ENCODE measurements at regions not wholly inside any gene's neighbourhood (a gene's known extent, or its start where the extent isn't known, plus 50 kb on each side); places are given as distances from the start of the nearest gene placed in this dataset.

- DNase-seq = no peak
- Histone ChIP-seq H3K4me2 (replicated peaks; ENCODE audit: extremely low read depth, low read length, poor library complexity, severe bottlenecking) (no peak overlapping the region), H3K4me3 (replicated peaks in 1 of 3; ENCODE audit: low read depth in 2 of 3, low read length in 3 of 3) (no peak overlapping the region), H3K4me1 (ENCODE audit: control insufficient read depth in 1 of 2, insufficient read depth in 2 of 2, low read length in 2 of 2) (peaks cover 37 to 50% of the 10 kb centered on the region in 2 donors), H3K79me2 (ENCODE audit: insufficient read depth, low read length) (no peaks in the 10 kb centered on the region), H3K9ac (ENCODE audit: insufficient read depth, low read length, poor library complexity, severe bottlenecking) (no peak overlapping the region), H3K27me3 (ENCODE audit: control insufficient read depth in 2 of 2, insufficient read depth in 2 of 2, low read length in 2 of 2) (no peaks in the 10 kb centered on the region), H3K9me3 (replicated peaks in 1 of 2; ENCODE audit: control insufficient read depth in 1 of 2, insufficient read depth in 1 of 2, low read length in 2 of 2) (no peaks in the 10 kb centered on the region), H3K27ac (ENCODE audit: low read depth in 1 of 2, low read length in 2 of 2) (no peak overlapping the region), H3K36me3 (replicated peaks in 1 of 2; ENCODE audit: control insufficient read depth in 1 of 2, insufficient read depth in 2 of 2, low read length in 2 of 2) (no peaks in the 10 kb centered on the region), H2AFZ (ENCODE audit: insufficient read depth, low read depth, low read length, poor library complexity, severe bottlenecking) (no peak overlapping the region), H4K20me1 (ENCODE audit: insufficient read depth, low read length) (no peaks in the 10 kb centered on the region)
- no peak overlapping the region for H3K27ac Mint-ChIP-seq
- peaks cover 6 to 7% of the 10 kb centered on the region in 2 donors for H3K36me3 Mint-ChIP-seq
- TF ChIP-seq CTCF (IDR thresholded peaks at IDR 0.05) = no peak
- peaks cover 2 to 4% (median 3%) of the 10 kb centered on the region in 3 donors for H3K27me3 Mint-ChIP-seq (ENCODE audit: low read depth in 3 of 3)
- no peak overlapping the region for H3K4me3 Mint-ChIP-seq
- no peaks in the 10 kb centered on the region for H3K9me3 Mint-ChIP-seq
- intact Hi-C loops (cut with micrococcal nuclease) = no loop called here
- H3K4me1 Mint-ChIP-seq = peaks cover 45% of the 10 kb centered on the region
- whole genome bisulfite sequencing (ENCODE audit: insufficient coverage) = 88% methylated on average over 5 of the region's 5 CpGs
These were observed 105.3 kb upstream of the FAM20C start for GRCh38 chr7:87047-87446.

GRCh38 chr7:87671-88070 lies 104.7 kb upstream of the FAM20C start:
- no peak overlapping the region for H2AFZ ChIP-seq (ENCODE audit: insufficient read depth, low read depth, low read length, poor library complexity, severe bottlenecking)
- H3K4me2 ChIP-seq (replicated peaks; ENCODE audit: extremely low read depth, low read length, poor library complexity, severe bottlenecking) = no peak overlapping the region
- H4K20me1 ChIP-seq (ENCODE audit: insufficient read depth, low read length) = no peaks in the 10 kb centered on the region
- no peaks in the 10 kb centered on the region for H3K36me3 ChIP-seq (replicated peaks in 1 of 2; ENCODE audit: control insufficient read depth in 1 of 2, insufficient read depth in 2 of 2, low read length in 2 of 2)
- H3K27ac Mint-ChIP-seq = peak overlapping the region in 1 of 7 donors; percentile 49
- H3K9me3 Mint-ChIP-seq = no peaks in the 10 kb centered on the region
- no peak overlapping the region for H3K4me3 ChIP-seq (replicated peaks in 1 of 3; ENCODE audit: low read depth in 2 of 3, low read length in 3 of 3)
- H3K36me3 Mint-ChIP-seq = peaks cover 6 to 7% of the 10 kb centered on the region in 2 donors
- no peak overlapping the region for H3K4me3 Mint-ChIP-seq
- DNase-seq = peak in 1 of 3 donors; percentile 2
- H3K27me3 ChIP-seq (ENCODE audit: control insufficient read depth in 2 of 2, insufficient read depth in 2 of 2, low read length in 2 of 2) = no peaks in the 10 kb centered on the region
- peaks cover 37 to 52% of the 10 kb centered on the region in 2 donors for H3K4me1 ChIP-seq (ENCODE audit: control insufficient read depth in 1 of 2, insufficient read depth in 2 of 2, low read length in 2 of 2)
- no peaks in the 10 kb centered on the region for H3K9me3 ChIP-seq (replicated peaks in 1 of 2; ENCODE audit: control insufficient read depth in 1 of 2, insufficient read depth in 1 of 2, low read length in 2 of 2)
- no peak for TF ChIP-seq CTCF (IDR thresholded peaks at IDR 0.05)
- H3K27me3 Mint-ChIP-seq (ENCODE audit: low read depth in 3 of 3) = peaks cover 2 to 6% (median 4%) of the 10 kb centered on the region in 3 donors
- H3K27ac ChIP-seq (ENCODE audit: low read depth in 1 of 2, low read length in 2 of 2) = no peak overlapping the region
- WGBS (ENCODE audit: insufficient coverage) = 93% methylated on average over 8 of the region's 8 CpGs
- no peak overlapping the region for H3K9ac ChIP-seq (ENCODE audit: insufficient read depth, low read length, poor library complexity, severe bottlenecking)
- intact Hi-C loops (cut with micrococcal nuclease) = loop anchor here in 1 of 2 donors (2.0 kb wide), 1 partner anchor 27 kb away; no protein-coding TSS in a partner anchor
- H3K79me2 ChIP-seq (ENCODE audit: insufficient read depth, low read length) = no peaks in the 10 kb centered on the region
- H3K4me1 Mint-ChIP-seq = peaks cover 44% of the 10 kb centered on the region

Measured in CD14-positive monocyte (primary cell).